ENCODE measurements at regions not wholly inside any gene's neighbourhood (a gene's known extent, or its start where the extent isn't known, plus 50 kb on each side); places are given as distances from the start of the nearest gene placed in this dataset.

DNA sequence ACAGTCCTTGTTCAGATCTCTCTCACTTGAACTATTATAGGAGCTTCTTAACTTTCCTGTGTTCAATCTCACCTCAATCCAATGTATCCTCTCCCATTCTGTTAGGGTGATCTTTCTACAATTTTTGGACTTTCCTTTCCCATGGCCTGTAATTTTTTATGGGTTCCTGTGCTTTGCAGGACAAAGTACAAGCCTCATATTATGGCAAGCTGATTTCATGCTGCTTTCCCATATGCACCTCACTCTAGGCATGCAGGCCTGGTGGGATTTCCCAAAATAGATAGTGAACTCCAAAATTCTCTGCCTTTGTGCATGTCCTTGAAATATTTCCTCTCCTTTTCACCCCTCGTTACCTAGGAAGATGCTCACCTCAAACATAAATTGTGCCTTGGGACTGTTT lies 499.4 kb downstream of the NAV3 start:
- no peak for DNase-seq (ENCODE audit: insufficient read length, low spot score)
- no peak for FAIRE-seq
- TF ChIP-seq PAX5 (IDR thresholded peaks at IDR 0.05; ENCODE audit: insufficient read depth, low read length, severe bottlenecking) (no peak), POLR2A (IDR thresholded peaks at IDR 0.05; ENCODE audit: low read depth, low read length) (no peak), TAF1 (IDR thresholded peaks at IDR 0.05; ENCODE audit: low read depth, low read length) (no peak), POU2F2 (IDR thresholded peaks at IDR 0.05; ENCODE audit: low read depth, low read length) (no peak), POLR2AphosphoS5 (IDR thresholded peaks at IDR 0.05; ENCODE audit: low read depth, low read length) (no peak), SPI1 (IDR thresholded peaks at IDR 0.05; ENCODE audit: low read depth, low read length) (no peak)

DNA sequence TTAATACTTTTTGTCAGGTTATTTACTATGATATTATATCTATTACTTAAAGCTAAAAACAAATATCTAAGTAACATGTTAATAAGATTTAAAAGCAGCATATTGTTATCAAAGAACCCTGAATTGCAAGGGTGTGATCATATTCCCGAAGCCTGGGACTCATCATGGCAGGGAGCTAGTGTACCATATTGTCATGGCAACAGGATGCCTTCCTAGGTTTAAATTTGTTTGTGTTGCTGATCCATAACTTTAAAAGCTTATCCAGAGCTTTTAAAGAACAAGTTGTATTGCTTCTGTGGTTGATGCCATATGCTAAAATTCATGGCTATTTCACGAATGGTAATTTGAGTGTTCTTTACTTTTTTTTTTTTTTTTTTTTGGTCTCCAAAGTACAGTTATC lies 500.5 kb downstream of the NAV3 start:
- FAIRE-seq (no peak), DNase-seq (ENCODE audit: insufficient read length, low spot score) (no peak)
- TF ChIP-seq TAF1 (IDR thresholded peaks at IDR 0.05; ENCODE audit: low read depth, low read length) = no peak
- TF ChIP-seq POLR2A (IDR thresholded peaks at IDR 0.05; ENCODE audit: low read depth, low read length) = no peak
- no peak for TF ChIP-seq SPI1 (IDR thresholded peaks at IDR 0.05; ENCODE audit: low read depth, low read length)
- TF ChIP-seq POLR2AphosphoS5 (IDR thresholded peaks at IDR 0.05; ENCODE audit: low read depth, low read length) = no peak
- no peak for TF ChIP-seq PAX5 (IDR thresholded peaks at IDR 0.05; ENCODE audit: insufficient read depth, low read length, severe bottlenecking)
- TF ChIP-seq POU2F2 (IDR thresholded peaks at IDR 0.05; ENCODE audit: low read depth, low read length) = no peak

DNA sequence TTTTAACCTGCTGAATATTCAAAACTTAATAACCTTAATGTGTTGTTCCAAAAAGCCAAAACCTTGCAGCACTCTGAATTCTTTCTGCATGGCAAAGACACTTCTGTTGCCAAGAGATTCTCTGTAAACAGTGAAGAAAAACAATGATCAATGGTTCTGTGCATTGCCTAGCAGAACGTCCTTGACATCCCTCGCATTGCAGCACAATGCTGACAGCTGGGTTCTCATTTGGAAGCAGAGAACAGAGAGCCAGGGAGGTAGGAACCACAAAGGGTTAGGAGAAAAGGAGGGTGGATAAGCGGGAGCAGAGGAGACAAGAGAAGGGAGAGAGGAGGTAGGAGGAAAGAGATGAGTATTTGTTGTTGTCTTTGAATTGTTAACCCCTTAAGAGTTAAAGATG lies 501.1 kb downstream of the NAV3 start:
- DNase-seq (ENCODE audit: insufficient read length, low spot score) = no peak
- TF ChIP-seq SPI1 (IDR thresholded peaks at IDR 0.05; ENCODE audit: low read depth, low read length) (no peak), POU2F2 (IDR thresholded peaks at IDR 0.05; ENCODE audit: low read depth, low read length) (no peak), TAF1 (IDR thresholded peaks at IDR 0.05; ENCODE audit: low read depth, low read length) (no peak), POLR2AphosphoS5 (IDR thresholded peaks at IDR 0.05; ENCODE audit: low read depth, low read length) (no peak), POLR2A (IDR thresholded peaks at IDR 0.05; ENCODE audit: low read depth, low read length) (no peak), PAX5 (IDR thresholded peaks at IDR 0.05; ENCODE audit: insufficient read depth, low read length, severe bottlenecking) (no peak)
- no peak for FAIRE-seq

DNA sequence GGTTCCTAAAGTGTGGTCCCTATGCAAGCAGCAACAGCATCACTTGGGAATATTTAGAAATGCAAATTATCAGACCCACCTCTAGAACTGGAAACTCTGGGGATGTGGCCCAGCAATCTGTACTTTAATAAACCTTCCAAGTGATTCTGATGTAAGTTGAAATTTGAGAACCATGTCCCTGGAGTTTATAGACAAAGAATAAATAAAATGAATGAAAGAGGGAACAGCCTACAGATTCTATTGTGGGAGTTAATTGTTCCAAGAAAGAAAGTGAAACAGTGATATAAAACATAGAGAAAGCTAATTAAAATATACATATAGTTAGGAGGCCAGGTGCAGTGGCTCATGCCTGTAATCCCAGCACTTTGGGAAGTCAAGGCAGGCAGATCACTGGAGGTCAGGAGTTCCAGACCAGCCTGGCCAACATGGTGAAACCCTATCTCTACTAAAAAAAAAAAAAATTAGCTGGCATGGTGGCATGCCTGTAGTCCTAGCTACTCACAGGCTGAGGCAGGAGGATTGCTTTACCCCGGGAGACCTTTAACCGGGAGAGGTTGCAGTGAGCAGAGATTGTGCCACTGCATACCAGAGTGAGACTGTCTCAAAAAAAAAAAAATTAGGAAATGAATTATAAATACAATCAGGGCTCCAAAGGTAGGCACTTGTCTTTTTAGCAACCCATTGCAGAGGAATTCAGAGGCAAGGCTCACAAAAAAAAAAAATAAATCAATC lies 507.5 kb downstream of the NAV3 start:
- FAIRE-seq = no peak

DNA sequence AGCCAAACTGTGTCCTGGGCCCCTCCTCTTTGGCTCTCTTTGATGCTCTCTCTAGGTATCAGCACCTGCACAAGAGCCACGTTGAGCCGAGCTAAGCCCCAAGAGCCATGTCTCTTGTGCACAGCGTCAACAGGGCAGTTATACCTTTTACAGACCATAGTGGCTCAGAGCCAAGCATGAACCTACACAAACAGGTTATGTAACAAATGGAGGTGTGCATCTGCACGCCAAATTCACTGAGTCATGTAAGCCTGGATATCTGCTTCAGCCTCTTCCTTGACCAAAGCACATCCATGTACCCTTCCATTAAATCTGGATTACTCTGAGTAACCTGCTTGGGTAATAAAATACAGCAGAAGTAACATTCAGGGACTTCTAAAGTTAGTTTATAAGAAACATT lies 509.7 kb downstream of the NAV3 start:
- no peak for DNase-seq (ENCODE audit: insufficient read length, low spot score)
- TF ChIP-seq POLR2AphosphoS5 (IDR thresholded peaks at IDR 0.05; ENCODE audit: low read depth, low read length) (no peak), TAF1 (IDR thresholded peaks at IDR 0.05; ENCODE audit: low read depth, low read length) (no peak), POU2F2 (IDR thresholded peaks at IDR 0.05; ENCODE audit: low read depth, low read length) (no peak), SPI1 (IDR thresholded peaks at IDR 0.05; ENCODE audit: low read depth, low read length) (no peak), POLR2A (IDR thresholded peaks at IDR 0.05; ENCODE audit: low read depth, low read length) (no peak), PAX5 (IDR thresholded peaks at IDR 0.05; ENCODE audit: insufficient read depth, low read length, severe bottlenecking) (no peak)
- no peak for FAIRE-seq

More for the DNA sequence above, 507.5 kb downstream of the NAV3 start:
- TF ChIP-seq POLR2A (IDR thresholded peaks at IDR 0.05; ENCODE audit: low read depth, low read length) (no peak), SPI1 (IDR thresholded peaks at IDR 0.05; ENCODE audit: low read depth, low read length) (no peak), POU2F2 (IDR thresholded peaks at IDR 0.05; ENCODE audit: low read depth, low read length) (no peak), POLR2AphosphoS5 (IDR thresholded peaks at IDR 0.05; ENCODE audit: low read depth, low read length) (no peak)
- DNase-seq (ENCODE audit: insufficient read length, low spot score) = no peak

DNA sequence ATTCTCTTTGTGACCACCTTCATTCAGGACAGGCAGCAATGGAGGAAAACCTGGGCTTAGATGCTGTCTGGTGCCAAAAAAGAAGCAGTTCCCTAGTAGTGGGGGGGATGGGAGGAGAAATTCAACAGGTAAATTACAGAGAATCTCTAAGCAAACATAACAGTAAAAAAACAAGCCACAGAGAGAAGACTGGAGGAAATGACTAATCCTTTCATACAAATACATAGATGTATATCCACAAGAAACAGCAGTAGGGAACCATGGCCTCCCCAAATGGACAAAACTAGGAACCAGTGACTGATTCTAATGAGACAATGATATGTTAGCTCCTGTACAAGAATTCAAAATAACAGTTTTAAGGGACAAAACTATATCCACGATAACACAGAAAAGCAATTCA lies 513.0 kb downstream of the NAV3 start:
- FAIRE-seq = no peak

DNA sequence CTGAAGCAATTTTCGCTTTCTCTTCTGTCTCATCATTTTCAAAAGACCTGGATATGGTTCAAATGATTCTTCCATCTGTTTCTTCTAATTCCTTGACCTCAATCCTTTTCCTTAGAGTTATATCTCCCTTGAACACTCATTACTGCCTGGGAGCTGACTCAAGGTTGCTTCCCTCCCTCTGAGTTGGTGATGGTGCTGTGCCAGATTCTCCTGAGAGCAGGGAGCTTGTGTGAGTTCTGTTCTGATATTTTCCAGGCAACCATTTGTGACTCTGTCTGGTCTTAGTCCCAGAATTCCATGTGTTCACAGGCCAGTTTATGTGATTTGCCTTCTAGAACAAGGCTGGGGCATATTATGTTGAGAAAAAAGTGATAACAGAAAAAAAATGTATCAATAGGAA lies 505.1 kb upstream of the SYT1 start:
- DNase-seq (ENCODE audit: insufficient read length, low spot score) = no peak
- FAIRE-seq = no peak
- TF ChIP-seq POLR2A (IDR thresholded peaks at IDR 0.05; ENCODE audit: low read depth, low read length) = no peak
- TF ChIP-seq TAF1 (IDR thresholded peaks at IDR 0.05; ENCODE audit: low read depth, low read length) = no peak
- TF ChIP-seq PAX5 (IDR thresholded peaks at IDR 0.05; ENCODE audit: insufficient read depth, low read length, severe bottlenecking) = no peak
- TF ChIP-seq SPI1 (IDR thresholded peaks at IDR 0.05; ENCODE audit: low read depth, low read length) = no peak
- TF ChIP-seq POLR2AphosphoS5 (IDR thresholded peaks at IDR 0.05; ENCODE audit: low read depth, low read length) = no peak
- no peak for TF ChIP-seq POU2F2 (IDR thresholded peaks at IDR 0.05; ENCODE audit: low read depth, low read length)

More for the DNA sequence above, 513.0 kb downstream of the NAV3 start:
- no peak for DNase-seq (ENCODE audit: insufficient read length, low spot score)
- TF ChIP-seq TAF1 (IDR thresholded peaks at IDR 0.05; ENCODE audit: low read depth, low read length) = no peak
- no peak for TF ChIP-seq POLR2AphosphoS5 (IDR thresholded peaks at IDR 0.05; ENCODE audit: low read depth, low read length)
- TF ChIP-seq PAX5 (IDR thresholded peaks at IDR 0.05; ENCODE audit: insufficient read depth, low read length, severe bottlenecking) = no peak
- no peak for TF ChIP-seq POLR2A (IDR thresholded peaks at IDR 0.05; ENCODE audit: low read depth, low read length)
- TF ChIP-seq SPI1 (IDR thresholded peaks at IDR 0.05; ENCODE audit: low read depth, low read length) = no peak
- TF ChIP-seq POU2F2 (IDR thresholded peaks at IDR 0.05; ENCODE audit: low read depth, low read length) = no peak

DNA sequence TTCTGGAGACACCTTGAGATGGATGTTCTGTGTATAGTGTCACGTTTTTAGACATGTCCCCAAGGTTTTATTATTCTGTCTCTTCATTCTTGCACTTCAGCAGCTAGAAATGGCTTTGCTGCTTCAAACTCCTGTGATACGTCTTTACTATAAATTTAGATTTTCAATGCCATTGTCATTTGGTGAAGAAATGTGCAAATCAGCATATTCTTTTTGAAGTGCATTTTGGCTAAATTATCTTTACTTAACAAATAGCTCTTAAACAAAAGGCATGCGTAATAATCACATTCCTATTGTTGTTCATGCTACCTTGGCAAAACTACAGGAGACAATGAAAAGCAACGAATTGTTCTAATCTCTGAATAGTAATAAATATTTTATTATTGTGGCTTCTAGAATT lies 502.9 kb upstream of the SYT1 start:
- no peak for TF ChIP-seq PAX5 (IDR thresholded peaks at IDR 0.05; ENCODE audit: insufficient read depth, low read length, severe bottlenecking)
- TF ChIP-seq TAF1 (IDR thresholded peaks at IDR 0.05; ENCODE audit: low read depth, low read length) = no peak
- no peak for TF ChIP-seq POU2F2 (IDR thresholded peaks at IDR 0.05; ENCODE audit: low read depth, low read length)
- no peak for TF ChIP-seq SPI1 (IDR thresholded peaks at IDR 0.05; ENCODE audit: low read depth, low read length)
- TF ChIP-seq POLR2AphosphoS5 (IDR thresholded peaks at IDR 0.05; ENCODE audit: low read depth, low read length) = no peak
- TF ChIP-seq POLR2A (IDR thresholded peaks at IDR 0.05; ENCODE audit: low read depth, low read length) = no peak
- no peak for DNase-seq (ENCODE audit: insufficient read length, low spot score)
- FAIRE-seq = no peak

DNA sequence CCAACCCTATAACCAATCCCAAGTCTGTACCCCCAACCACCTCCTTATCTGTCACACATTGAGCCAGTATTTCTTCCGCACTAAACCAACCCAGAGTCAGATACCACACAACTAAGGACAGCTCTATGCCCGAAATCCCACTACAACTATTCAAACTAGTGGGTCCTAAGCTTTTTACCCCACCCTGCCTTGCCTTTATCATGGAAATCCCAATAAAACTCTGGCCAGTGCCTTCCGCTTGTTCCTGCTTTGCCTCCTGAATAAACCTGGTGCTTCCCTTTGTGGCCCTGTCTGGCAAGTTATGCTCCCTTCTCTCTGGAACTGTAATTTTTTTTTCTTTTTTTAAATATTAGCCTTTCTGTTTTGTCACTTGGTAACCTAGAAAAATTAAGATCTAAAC lies 493.3 kb upstream of the SYT1 start:
- FAIRE-seq = no peak

DNA sequence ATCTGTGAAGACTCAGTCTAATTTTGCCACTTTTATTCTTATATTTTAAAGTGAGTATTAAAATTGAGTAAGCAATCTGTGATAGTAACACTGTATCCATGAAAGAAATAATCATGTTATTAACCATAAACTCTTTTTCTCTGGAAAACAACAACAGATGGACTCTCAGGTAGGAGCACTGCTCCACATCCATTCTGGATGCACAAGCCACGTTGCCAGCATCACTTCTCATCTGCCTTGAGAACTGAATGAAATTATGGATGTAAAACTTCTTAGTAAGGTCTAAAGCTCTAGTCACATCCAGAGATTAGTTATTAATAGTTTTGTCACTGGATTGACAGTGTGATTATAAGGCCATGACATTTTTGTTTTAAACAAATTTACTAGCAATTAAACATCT lies 489.1 kb upstream of the SYT1 start:
- TF ChIP-seq TAF1 (IDR thresholded peaks at IDR 0.05; ENCODE audit: low read depth, low read length) = no peak
- no peak for TF ChIP-seq POLR2AphosphoS5 (IDR thresholded peaks at IDR 0.05; ENCODE audit: low read depth, low read length)
- TF ChIP-seq SPI1 (IDR thresholded peaks at IDR 0.05; ENCODE audit: low read depth, low read length) = no peak
- TF ChIP-seq PAX5 (IDR thresholded peaks at IDR 0.05; ENCODE audit: insufficient read depth, low read length, severe bottlenecking) = no peak
- TF ChIP-seq POU2F2 (IDR thresholded peaks at IDR 0.05; ENCODE audit: low read depth, low read length) = no peak
- no peak for TF ChIP-seq POLR2A (IDR thresholded peaks at IDR 0.05; ENCODE audit: low read depth, low read length)
- DNase-seq (ENCODE audit: insufficient read length, low spot score) = no peak
- no peak for FAIRE-seq

More for the DNA sequence above, 493.3 kb upstream of the SYT1 start:
- TF ChIP-seq SPI1 (IDR thresholded peaks at IDR 0.05; ENCODE audit: low read depth, low read length) (no peak), TAF1 (IDR thresholded peaks at IDR 0.05; ENCODE audit: low read depth, low read length) (no peak), POLR2AphosphoS5 (IDR thresholded peaks at IDR 0.05; ENCODE audit: low read depth, low read length) (no peak), POU2F2 (IDR thresholded peaks at IDR 0.05; ENCODE audit: low read depth, low read length) (no peak)
- no peak for DNase-seq (ENCODE audit: insufficient read length, low spot score)

All from GM12891 (cell line).